ENCODE measurements at regions not wholly inside any gene's neighbourhood (a gene's known extent, or its start where the extent isn't known, plus 50 kb on each side); places are given as distances from the start of the nearest gene placed in this dataset.

- TF ChIP-seq MYC (IDR thresholded peaks at IDR 0.05; ENCODE audit: low read depth, low read length) (no peak), FOS (IDR thresholded peaks at IDR 0.05; ENCODE audit: borderline replicate concordance, insufficient read depth, low read length) (no peak), CTCF (IDR thresholded peaks at IDR 0.05; ENCODE audit: extremely low read depth in 1 of 2, insufficient read depth in 1 of 2, low read depth in 1 of 2, low read length in 2 of 2) (no peak), POLR2AphosphoS5 (IDR thresholded peaks at IDR 0.05; ENCODE audit: insufficient read depth, low read depth, low read length) (no peak), MAX (IDR thresholded peaks at IDR 0.05; ENCODE audit: insufficient read depth, insufficient read length) (no peak), JUN (IDR thresholded peaks at IDR 0.05; ENCODE audit: borderline replicate concordance, insufficient read depth, insufficient read length, low read depth) (no peak), EZH2 (IDR thresholded peaks at IDR 0.05; ENCODE audit: borderline replicate concordance, low read depth, low read length, severe bottlenecking) (no peak)
- no peaks in the 10 kb centered on the region for H3K36me3 ChIP-seq (ENCODE audit: control insufficient read depth in 2 of 2, extremely low read depth in 1 of 2, insufficient read depth in 2 of 2, low read length in 2 of 2)
- DNase-seq (ENCODE audit: low read depth, low spot score) (no peak), FAIRE-seq (no peak)
- no peak overlapping the region for H3K4me2 ChIP-seq (ENCODE audit: insufficient read depth, low read length)
- no peak overlapping the region for H3K9ac ChIP-seq (replicated peaks; ENCODE audit: extremely low read depth, insufficient read depth, low read length)
- no peaks in the 10 kb centered on the region for H3K79me2 ChIP-seq (ENCODE audit: control insufficient read depth, insufficient read depth, low read length)
- no peak overlapping the region for H3K4me3 ChIP-seq (replicated peaks in 1 of 3; ENCODE audit: insufficient read depth in 1 of 3, low read depth in 1 of 3, low read length in 3 of 3)
- H3K27ac ChIP-seq (ENCODE audit: insufficient read depth, low read depth, low read length): no peak overlapping the region
- dilution Hi-C loops (cut with MboI; ENCODE audit: extremely low pct_ligation_motif_present, low sequenced_read_pairs): no loop called here
- H2AFZ ChIP-seq (ENCODE audit: low read depth, low read length): no peak overlapping the region
- no TSS peak for BruUV-seq (replicated peaks)
- peaks cover 0 to 3% of the 10 kb centered on the region in 2 experiments for H3K27me3 ChIP-seq (ENCODE audit: control insufficient read depth in 2 of 2, insufficient read depth in 2 of 2, low read length in 2 of 2)
- no peaks in the 10 kb centered on the region for H3K9me3 ChIP-seq (replicated peaks; ENCODE audit: control insufficient read depth, insufficient read depth, low read length)
- intact Hi-C loops (cut with micrococcal nuclease): no loop called here
- CTCF ChIA-PET: no interaction called here
- H3K9me1 ChIP-seq (replicated peaks; ENCODE audit: control insufficient read depth, extremely low read depth, insufficient read depth, low read length): no peaks in the 10 kb centered on the region
- POLR2A ChIA-PET: no interaction called here
- no peaks in the 10 kb centered on the region for H4K20me1 ChIP-seq (replicated peaks; ENCODE audit: control insufficient read depth, extremely low read depth, insufficient read depth, low read length)
- no peaks in the 10 kb centered on the region for H3K4me1 ChIP-seq (ENCODE audit: control insufficient read depth, extremely low read depth, insufficient read depth, low read length)
Measured at GRCh38 chr10:128540128-128540762, 414.0 kb upstream of the MKI67 start.
